ENCODE measurements at regions not wholly inside any gene's neighbourhood (a gene's known extent, or its start where the extent isn't known, plus 50 kb on each side); places are given as distances from the start of the nearest gene placed in this dataset.

- ChIA-PET CTCF (no interaction called here), POLR2A (no interaction called here)
- no peak for TF ChIP-seq CTCF (IDR thresholded peaks at IDR 0.05; ENCODE audit: control extremely low read depth, extremely low read depth, low read depth, missing control alignments)
- DNase-seq (ENCODE audit: extremely low spot score), result no peak
These were observed 116.0 kb downstream of the PXDC1 start for GRCh38 chr6:3635482-3635881.

GRCh38 chr6:3634280-3634816, 117.2 kb downstream of the PXDC1 start:
- CTCF ChIA-PET, result no interaction called here
- POLR2A ChIA-PET, result no interaction called here
- no peak for TF ChIP-seq CTCF (IDR thresholded peaks at IDR 0.05; ENCODE audit: control extremely low read depth, extremely low read depth, low read depth, missing control alignments)
- no peak for DNase-seq (ENCODE audit: extremely low spot score)

GRCh38 chr6:3633711-3634110, 117.8 kb downstream of the PXDC1 start:
- no peak for DNase-seq (ENCODE audit: extremely low spot score)
- POLR2A ChIA-PET, result no interaction called here
- no peak for TF ChIP-seq CTCF (IDR thresholded peaks at IDR 0.05; ENCODE audit: control extremely low read depth, extremely low read depth, low read depth, missing control alignments)
- CTCF ChIA-PET, result no interaction called here

GRCh38 chr6:3631877-3632276, 119.6 kb downstream of the PXDC1 start:
- DNase-seq (ENCODE audit: extremely low spot score), result no peak
- POLR2A ChIA-PET, result no interaction called here
- CTCF ChIA-PET, result no interaction called here
- TF ChIP-seq CTCF (IDR thresholded peaks at IDR 0.05; ENCODE audit: control extremely low read depth, extremely low read depth, low read depth, missing control alignments), result no peak

- no peak for TF ChIP-seq CTCF (IDR thresholded peaks at IDR 0.05; ENCODE audit: control extremely low read depth, extremely low read depth, low read depth, missing control alignments)
- no peak for DNase-seq (ENCODE audit: extremely low spot score)
- POLR2A ChIA-PET, result no interaction called here
- CTCF ChIA-PET, result no interaction called here
These were observed 120.3 kb downstream of the PXDC1 start for GRCh38 chr6:3631186-3631585.

GRCh38 chr6:3630258-3630835, 121.2 kb downstream of the PXDC1 start:
- DNase-seq (ENCODE audit: extremely low spot score), result no peak
- ChIA-PET POLR2A (no interaction called here), CTCF (interaction anchor here (1.7 kb wide), 1 partner anchor 219 kb away, joined by 3 read pairs; no protein-coding TSS in a partner anchor)
- TF ChIP-seq CTCF (IDR thresholded peaks at IDR 0.05; ENCODE audit: control extremely low read depth, extremely low read depth, low read depth, missing control alignments), result no peak
